ENCODE measurements at regions not wholly inside any gene's neighbourhood (a gene's known extent, or its start where the extent isn't known, plus 50 kb on each side); places are given as distances from the start of the nearest gene placed in this dataset.

- no peak overlapping the region for H3K9ac ChIP-seq (ENCODE audit: insufficient read depth in 1 of 2, low read length in 2 of 2)
- TF ChIP-seq CTCF (IDR thresholded peaks at IDR 0.05; ENCODE audit: control extremely low read depth, extremely low read depth), result no peak
- 49 to 57% methylated on average over 14 to 17 of the region's 17 CpGs for whole genome bisulfite sequencing, 2 donors
- ATAC-seq (ENCODE audit: insufficient read depth, low FRiP score) (no peak), DNase-seq (peak in 2 of 3 donors; percentile 25 to 30)
- no peak overlapping the region for H3K27ac ChIP-seq (ENCODE audit: low read depth in 1 of 2, low read length in 1 of 2)
- peaks cover 0 to 21% (median 0%) of the 10 kb centered on the region in 5 donors for H3K4me1 ChIP-seq (ENCODE audit: control insufficient read depth in 5 of 5, insufficient read depth in 5 of 5, low read length in 5 of 5)
- no peaks in the 10 kb centered on the region for H3K36me3 ChIP-seq (ENCODE audit: control insufficient read depth in 4 of 4, insufficient read depth in 4 of 4, low read length in 4 of 4)
- H3K27me3 ChIP-seq (ENCODE audit: control insufficient read depth in 3 of 3, insufficient read depth in 3 of 3, low read length in 2 of 3), result no peaks in the 10 kb centered on the region
- H3K9me3 ChIP-seq (ENCODE audit: control insufficient read depth in 4 of 4, insufficient read depth in 3 of 4, low read length in 3 of 4), result no peaks in the 10 kb centered on the region
- H3K4me3 ChIP-seq, result no peak overlapping the region
Measured at GRCh38 chr1:10897981-10898728, 101.7 kb upstream of the CASZ1 start.

- DNase-seq, result no peak
- H3K9ac ChIP-seq (ENCODE audit: insufficient read depth in 1 of 2, low read length in 2 of 2), result no peak overlapping the region
- H3K27ac ChIP-seq (ENCODE audit: low read depth in 1 of 2, low read length in 1 of 2), result no peak overlapping the region
- peaks cover 0 to 26% (median 2%) of the 10 kb centered on the region in 5 donors for H3K4me1 ChIP-seq (ENCODE audit: control insufficient read depth in 5 of 5, insufficient read depth in 5 of 5, low read length in 5 of 5)
- 85 to 89% methylated on average over 9 of the region's 9 CpGs for WGBS, 2 donors
- H3K27me3 ChIP-seq (ENCODE audit: control insufficient read depth in 3 of 3, insufficient read depth in 3 of 3, low read length in 2 of 3), result no peaks in the 10 kb centered on the region
- H3K4me3 ChIP-seq, result no peak overlapping the region
- no peaks in the 10 kb centered on the region for H3K9me3 ChIP-seq (ENCODE audit: control insufficient read depth in 4 of 4, insufficient read depth in 3 of 4, low read length in 3 of 4)
- no peak for ATAC-seq (ENCODE audit: insufficient read depth, low FRiP score)
- no peak for TF ChIP-seq CTCF (IDR thresholded peaks at IDR 0.05; ENCODE audit: control extremely low read depth, extremely low read depth)
- H3K36me3 ChIP-seq (ENCODE audit: control insufficient read depth in 4 of 4, insufficient read depth in 4 of 4, low read length in 4 of 4), result no peaks in the 10 kb centered on the region
Measured at GRCh38 chr1:10898921-10899320, 102.5 kb upstream of the CASZ1 start.

- H3K9me3 ChIP-seq (ENCODE audit: control insufficient read depth in 4 of 4, insufficient read depth in 3 of 4, low read length in 3 of 4), result no peaks in the 10 kb centered on the region
- no peaks in the 10 kb centered on the region for H3K27me3 ChIP-seq (ENCODE audit: control insufficient read depth in 3 of 3, insufficient read depth in 3 of 3, low read length in 2 of 3)
- TF ChIP-seq CTCF (IDR thresholded peaks at IDR 0.05; ENCODE audit: control extremely low read depth, extremely low read depth), result no peak
- no peak overlapping the region for H3K4me3 ChIP-seq
- DNase-seq, result no peak
- H3K36me3 ChIP-seq (ENCODE audit: control insufficient read depth in 4 of 4, insufficient read depth in 4 of 4, low read length in 4 of 4), result no peaks in the 10 kb centered on the region
- no peak overlapping the region for H3K27ac ChIP-seq (ENCODE audit: low read depth in 1 of 2, low read length in 1 of 2)
- no peak overlapping the region for H3K9ac ChIP-seq (ENCODE audit: insufficient read depth in 1 of 2, low read length in 2 of 2)
- 84 to 90% methylated on average over 18 of the region's 18 CpGs for WGBS, 2 donors
- H3K4me1 ChIP-seq (ENCODE audit: control insufficient read depth in 5 of 5, insufficient read depth in 5 of 5, low read length in 5 of 5), result peaks cover 0 to 33% (median 6%) of the 10 kb centered on the region in 5 donors
- no peak for ATAC-seq (ENCODE audit: insufficient read depth, low FRiP score)
Measured at GRCh38 chr1:10899490-10900250, 103.2 kb upstream of the CASZ1 start.

All from lung (tissue), 11 donors.